PFSK-1 (cell line): ENCODE measurements at regions not wholly inside any gene's neighbourhood (a gene's known extent, or its start where the extent isn't known, plus 50 kb on each side); places are given as distances from the start of the nearest gene placed in this dataset.

ENCODE experiments used
- FOXP2 ChIP-seq: optimal IDR thresholded peaks from 2 replicates; pipeline ENCODE3; 2011; ENCODE audit warnings: borderline replicate concordance, control low read depth, inconsistent platforms; ENCODE audit not compliant: insufficient read depth; ENCODE audit errors: extremely low read length, extremely low read depth
- POLR2AphosphoS5 ChIP-seq: IDR thresholded peaks from 2 replicates; pipeline ENCODE4 v1.6.1; 2012; ENCODE audit warnings: low read depth, mild to moderate bottlenecking, control low read depth, low read length, moderate library complexity
- SIN3A ChIP-seq: IDR thresholded peaks from 2 replicates; pipeline ENCODE4 v1.6.1; 2012; ENCODE audit warnings: mild to moderate bottlenecking, low read length, moderate library complexity, borderline replicate concordance; ENCODE audit not compliant: insufficient read depth
- TAF1 ChIP-seq: IDR thresholded peaks from 2 replicates; pipeline ENCODE4 v1.6.1; 2012; ENCODE audit warnings: low read length, control low read depth, borderline replicate concordance; ENCODE audit not compliant: insufficient read depth
- TF ChIP-seq, protein P1 (sequence below), 2 experiments: IDR thresholded peaks; 2 replicates each; pipeline versions ENCODE4 v1.6.1 to v1.8.0; 2011 to 2012; ENCODE audit warnings: low read depth in 2 of 2, low read length in 2 of 2, control low read depth in 1 of 2, inconsistent platforms in 1 of 2, mild to moderate bottlenecking in 1 of 2, moderate library complexity in 1 of 2; ENCODE audit not compliant: insufficient read depth in 1 of 2

DNA sequence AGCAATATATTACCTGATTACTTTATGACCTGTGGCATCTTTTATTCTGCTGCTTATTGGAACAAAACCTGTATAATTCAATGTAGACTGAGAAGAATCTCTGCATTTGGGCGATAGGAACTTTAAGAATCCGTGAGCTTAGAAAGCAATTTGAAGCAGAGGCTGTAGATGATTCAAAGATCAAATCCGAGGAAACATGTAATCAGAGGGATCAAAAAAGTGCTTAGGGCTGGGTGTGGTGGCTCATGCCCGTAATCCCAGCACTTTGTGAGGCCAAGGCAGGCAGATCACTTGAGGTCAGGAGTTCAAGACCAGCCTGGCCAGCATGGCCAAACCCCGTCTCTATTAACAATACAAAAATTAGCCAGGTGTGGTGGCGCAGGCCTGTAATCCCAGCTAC, 198.4 kb downstream of the MTX2 start:
- TF ChIP-seq TAF1 (no peak), POLR2AphosphoS5 (no peak), SIN3A (no peak), FOXP2 (no peak)
- TF ChIP-seq, protein P1, sequence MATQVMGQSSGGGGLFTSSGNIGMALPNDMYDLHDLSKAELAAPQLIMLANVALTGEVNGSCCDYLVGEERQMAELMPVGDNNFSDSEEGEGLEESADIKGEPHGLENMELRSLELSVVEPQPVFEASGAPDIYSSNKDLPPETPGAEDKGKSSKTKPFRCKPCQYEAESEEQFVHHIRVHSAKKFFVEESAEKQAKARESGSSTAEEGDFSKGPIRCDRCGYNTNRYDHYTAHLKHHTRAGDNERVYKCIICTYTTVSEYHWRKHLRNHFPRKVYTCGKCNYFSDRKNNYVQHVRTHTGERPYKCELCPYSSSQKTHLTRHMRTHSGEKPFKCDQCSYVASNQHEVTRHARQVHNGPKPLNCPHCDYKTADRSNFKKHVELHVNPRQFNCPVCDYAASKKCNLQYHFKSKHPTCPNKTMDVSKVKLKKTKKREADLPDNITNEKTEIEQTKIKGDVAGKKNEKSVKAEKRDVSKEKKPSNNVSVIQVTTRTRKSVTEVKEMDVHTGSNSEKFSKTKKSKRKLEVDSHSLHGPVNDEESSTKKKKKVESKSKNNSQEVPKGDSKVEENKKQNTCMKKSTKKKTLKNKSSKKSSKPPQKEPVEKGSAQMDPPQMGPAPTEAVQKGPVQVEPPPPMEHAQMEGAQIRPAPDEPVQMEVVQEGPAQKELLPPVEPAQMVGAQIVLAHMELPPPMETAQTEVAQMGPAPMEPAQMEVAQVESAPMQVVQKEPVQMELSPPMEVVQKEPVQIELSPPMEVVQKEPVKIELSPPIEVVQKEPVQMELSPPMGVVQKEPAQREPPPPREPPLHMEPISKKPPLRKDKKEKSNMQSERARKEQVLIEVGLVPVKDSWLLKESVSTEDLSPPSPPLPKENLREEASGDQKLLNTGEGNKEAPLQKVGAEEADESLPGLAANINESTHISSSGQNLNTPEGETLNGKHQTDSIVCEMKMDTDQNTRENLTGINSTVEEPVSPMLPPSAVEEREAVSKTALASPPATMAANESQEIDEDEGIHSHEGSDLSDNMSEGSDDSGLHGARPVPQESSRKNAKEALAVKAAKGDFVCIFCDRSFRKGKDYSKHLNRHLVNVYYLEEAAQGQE (IDR thresholded peaks at IDR 0.05; ENCODE audit: insufficient read depth in 1 of 2, low read depth in 2 of 2, low read length in 2 of 2): no peak

DNA sequence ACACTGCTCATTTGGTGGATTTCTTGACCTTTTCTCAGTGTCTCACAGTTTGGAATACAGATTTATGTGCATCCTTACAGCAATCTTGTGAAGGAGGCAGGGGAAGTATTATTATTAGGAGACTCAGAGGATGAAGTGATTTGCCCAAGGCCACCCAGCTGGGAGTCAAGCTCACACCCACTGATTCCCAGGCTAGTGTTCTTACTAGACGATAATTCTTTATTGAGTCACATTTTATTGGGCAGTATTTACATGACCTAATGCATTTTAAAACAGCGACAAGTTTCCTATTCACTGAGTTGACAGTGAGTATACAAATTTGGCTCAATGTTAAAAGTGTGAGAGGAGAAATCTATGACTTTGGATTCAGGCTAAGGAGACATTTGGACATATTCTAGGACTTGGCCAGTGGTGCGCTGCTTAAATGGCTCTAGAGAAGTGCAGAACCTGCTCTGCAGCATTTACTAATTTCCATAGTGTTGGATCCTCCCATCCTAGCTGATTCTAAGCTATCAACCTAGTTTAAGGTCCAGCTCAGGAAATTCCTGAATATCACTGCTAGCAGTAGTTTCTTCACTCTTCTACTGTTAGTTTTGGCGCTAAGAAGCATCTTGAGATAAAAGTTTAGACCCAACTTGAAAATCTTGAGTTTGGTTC, 199.3 kb downstream of the MTX2 start:
- TF ChIP-seq, protein P1 (IDR thresholded peaks at IDR 0.05; ENCODE audit: insufficient read depth in 1 of 2, low read depth in 2 of 2, low read length in 2 of 2): no peak

DNA sequence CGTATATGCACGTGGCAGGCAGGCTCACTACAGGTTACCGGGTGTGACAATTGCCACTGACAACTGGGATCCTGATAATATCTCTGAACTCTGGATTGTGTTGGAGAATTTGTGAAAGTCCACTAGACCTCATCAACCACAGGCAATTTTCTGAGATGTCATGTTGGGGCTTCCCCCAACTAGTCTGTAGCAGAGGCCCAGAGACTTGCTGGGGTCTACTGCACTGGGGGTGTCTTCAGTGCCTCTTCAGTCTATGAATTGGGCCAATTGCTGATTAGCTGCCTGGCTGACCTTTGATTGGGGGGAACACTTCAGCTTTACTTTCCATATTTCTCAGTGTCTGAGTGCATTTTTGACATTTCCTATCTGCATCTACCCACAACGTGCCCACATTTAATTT, 201.5 kb downstream of the MTX2 start:
- no peak for TF ChIP-seq SIN3A
- TF ChIP-seq, protein P1 (IDR thresholded peaks at IDR 0.05; ENCODE audit: insufficient read depth in 1 of 2, low read depth in 2 of 2, low read length in 2 of 2): no peak

DNA sequence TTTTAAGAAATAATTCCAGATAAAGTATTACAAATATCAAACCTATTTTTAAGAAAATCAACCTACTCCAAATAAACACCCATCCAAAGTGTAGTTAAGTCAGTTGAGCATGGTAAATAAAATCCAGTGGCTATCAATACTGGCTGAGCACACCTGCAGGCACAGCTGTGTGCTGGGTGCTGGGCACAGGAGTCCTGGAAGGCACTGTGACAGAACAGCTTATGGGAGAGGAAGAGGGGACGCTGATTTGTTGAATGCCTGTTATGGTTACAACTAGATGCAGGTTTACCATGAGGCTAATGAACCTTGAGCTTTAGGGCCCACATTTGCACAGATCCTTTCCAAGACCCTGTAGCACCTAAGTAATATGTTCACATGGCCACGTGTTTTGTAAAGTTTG, 202.7 kb downstream of the MTX2 start:
- TF ChIP-seq POLR2AphosphoS5: no peak
- no peak for TF ChIP-seq SIN3A
- no peak for TF ChIP-seq TAF1
- TF ChIP-seq, protein P1 (IDR thresholded peaks at IDR 0.05; ENCODE audit: insufficient read depth in 1 of 2, low read depth in 2 of 2, low read length in 2 of 2): no peak
- no peak for TF ChIP-seq FOXP2

DNA sequence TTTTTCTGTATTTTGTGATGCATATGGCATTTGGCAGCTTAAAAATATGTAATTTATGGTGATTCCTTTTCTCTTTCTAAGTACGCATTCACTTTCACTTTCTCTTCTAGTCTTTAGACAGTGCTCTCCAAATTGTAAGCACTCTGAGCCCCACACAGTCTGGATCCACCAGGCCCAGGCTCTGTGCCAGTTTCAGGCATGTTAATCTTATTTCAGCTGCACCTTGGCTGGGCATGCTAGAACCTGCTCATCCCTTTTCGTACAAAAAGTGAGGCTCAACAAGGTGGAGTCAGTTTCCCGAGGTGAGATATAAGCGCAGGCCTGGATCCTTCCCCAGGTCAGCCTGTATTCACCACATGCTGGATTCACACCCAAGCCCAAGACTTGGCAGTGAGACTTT, 203.9 kb downstream of the MTX2 start:
- TF ChIP-seq POLR2AphosphoS5: no peak
- TF ChIP-seq, protein P1 (IDR thresholded peaks at IDR 0.05; ENCODE audit: insufficient read depth in 1 of 2, low read depth in 2 of 2, low read length in 2 of 2): no peak
- no peak for TF ChIP-seq SIN3A
- no peak for TF ChIP-seq FOXP2
- TF ChIP-seq TAF1: no peak
